ENCODE measurements at regions not wholly inside any gene's neighbourhood (a gene's known extent, or its start where the extent isn't known, plus 50 kb on each side); places are given as distances from the start of the nearest gene placed in this dataset.

DNA sequence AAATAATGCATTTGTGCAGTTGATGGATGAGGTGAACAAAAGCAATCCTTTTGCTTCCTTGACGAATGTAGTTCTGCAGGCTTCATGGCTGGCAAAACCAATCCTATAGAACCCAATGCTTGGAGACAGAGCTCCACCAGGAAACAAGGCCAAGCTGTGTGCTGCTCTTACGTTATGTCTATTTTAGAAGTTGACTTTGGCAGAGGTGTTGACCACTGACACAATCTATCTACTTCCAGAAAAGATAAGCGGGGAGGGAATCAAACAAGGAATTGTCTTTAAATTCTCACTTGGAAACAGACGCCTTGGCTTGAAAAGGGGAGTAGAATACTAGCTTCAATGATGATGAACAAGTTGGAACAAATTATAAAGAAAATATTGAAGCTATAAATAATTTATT lies 211.2 kb downstream of the SETD4 start:
- no peak for TF ChIP-seq POLR2AphosphoS5 (IDR thresholded peaks at IDR 0.05; ENCODE audit: low read depth, low read length)
- TF ChIP-seq POLR2A (IDR thresholded peaks at IDR 0.05; ENCODE audit: low read depth, low read length): no peak

Data from GM12892 (cell line).